ENCODE measurements at regions not wholly inside any gene's neighbourhood (a gene's known extent, or its start where the extent isn't known, plus 50 kb on each side); places are given as distances from the start of the nearest gene placed in this dataset.

DNA sequence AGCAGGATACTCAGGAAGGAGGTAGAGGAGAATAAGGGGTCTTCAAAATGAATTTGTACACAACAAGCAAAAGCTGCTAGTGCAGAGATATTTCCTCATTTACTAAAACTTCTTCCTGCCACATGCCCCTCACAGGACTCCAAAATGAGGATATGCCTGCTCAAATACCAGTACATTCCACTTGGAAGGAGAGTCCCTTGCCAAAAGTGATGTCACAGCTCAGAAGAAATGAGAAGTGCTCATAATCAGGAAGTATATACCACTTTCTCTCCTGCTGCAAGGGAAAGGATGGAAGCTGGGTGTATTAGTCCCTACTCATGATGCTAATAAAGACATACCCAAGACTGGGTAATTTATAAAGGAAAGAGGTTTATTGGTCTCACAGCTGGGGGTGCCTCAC, 87.7 kb upstream of the FSHR start:
- DNase-seq: no peak

DNA sequence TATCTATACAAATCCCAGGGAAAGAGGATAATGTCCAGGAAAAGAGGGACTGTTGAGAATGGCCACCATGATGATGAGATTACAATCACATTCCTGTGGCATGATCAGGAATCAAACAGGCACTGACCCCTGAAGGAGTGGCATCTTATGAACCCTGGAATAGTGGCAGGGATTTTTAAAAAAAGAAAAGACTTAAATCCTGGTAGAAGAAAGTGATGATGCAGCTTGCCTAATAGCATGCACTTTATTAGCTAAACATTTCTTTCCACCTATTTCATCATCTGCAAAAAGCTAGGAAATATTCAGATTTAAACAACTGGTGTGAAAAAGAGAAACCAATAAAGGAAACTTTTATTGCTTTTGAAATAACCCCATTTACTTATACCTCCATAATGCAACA, 87.2 kb upstream of the FSHR start:
- no peak for DNase-seq

DNA sequence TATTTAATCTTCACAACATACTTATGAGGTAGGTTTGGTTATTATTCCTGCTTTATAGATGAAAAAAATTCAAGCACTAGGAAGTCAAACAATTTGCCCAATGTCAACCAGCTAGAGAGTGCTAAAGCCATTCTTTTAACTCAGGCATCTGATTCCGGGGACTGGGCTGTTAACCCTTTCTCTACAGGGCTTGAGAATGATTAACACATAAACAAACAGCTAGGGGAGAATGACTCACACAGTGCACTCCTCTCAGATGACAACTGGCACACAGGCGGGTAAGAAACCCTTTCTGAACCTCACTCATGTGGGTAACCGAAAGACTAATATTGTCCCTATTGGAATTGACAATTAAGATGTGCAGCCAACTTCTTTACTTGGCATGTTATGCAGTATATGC, 86.3 kb upstream of the FSHR start:
- DNase-seq: no peak

DNA sequence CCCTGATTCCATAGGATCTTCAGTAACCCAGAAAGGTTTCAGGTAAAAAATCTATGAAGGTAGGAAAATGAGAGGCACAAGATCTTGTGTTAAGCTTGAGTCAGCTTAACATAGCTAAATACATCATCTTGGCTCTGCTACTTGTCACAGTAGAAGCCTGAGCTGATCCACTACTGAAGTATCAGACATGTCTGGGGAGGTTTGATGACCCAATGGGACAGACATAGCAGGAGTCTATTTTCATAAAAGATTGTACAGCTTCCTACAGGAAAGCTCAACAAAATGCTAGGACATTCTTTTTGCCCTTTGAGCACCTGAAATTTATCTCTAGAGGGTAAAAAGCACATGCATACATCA, 84.3 kb upstream of the FSHR start:
- no peak for DNase-seq

DNA sequence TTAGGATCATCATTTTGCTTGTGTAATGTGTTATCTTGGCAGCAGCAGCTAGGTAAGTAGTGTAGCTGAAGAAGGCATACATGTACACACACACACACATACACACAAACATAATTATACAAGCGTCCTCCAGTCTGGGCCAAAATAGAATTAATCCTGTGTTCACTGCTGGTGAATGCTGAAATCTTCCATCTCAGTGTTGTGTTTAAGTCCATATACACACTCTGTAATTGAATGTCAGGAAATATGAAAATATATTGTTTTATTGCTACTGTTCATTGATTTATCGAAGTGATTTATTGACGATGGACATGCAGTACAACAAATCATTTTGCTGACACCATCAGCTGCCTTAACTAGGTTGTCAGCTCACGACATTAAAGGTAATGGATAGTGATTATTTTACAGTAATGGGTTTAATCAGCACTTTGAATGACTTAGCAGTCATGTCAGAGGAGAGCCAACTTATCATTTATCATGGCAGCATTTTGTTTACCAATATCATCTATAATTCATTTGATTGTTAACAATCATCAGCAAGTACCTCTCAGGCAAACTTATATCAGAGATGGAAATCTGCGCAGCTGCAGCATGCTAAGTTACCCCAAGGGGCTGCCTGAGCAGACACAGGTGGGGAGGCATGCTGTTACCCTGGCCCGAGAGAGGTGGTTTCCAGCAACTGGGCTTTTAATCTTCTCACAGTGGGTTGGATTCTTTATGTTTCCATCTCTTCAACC, 83.7 kb upstream of the FSHR start:
- DNase-seq: no peak

DNA sequence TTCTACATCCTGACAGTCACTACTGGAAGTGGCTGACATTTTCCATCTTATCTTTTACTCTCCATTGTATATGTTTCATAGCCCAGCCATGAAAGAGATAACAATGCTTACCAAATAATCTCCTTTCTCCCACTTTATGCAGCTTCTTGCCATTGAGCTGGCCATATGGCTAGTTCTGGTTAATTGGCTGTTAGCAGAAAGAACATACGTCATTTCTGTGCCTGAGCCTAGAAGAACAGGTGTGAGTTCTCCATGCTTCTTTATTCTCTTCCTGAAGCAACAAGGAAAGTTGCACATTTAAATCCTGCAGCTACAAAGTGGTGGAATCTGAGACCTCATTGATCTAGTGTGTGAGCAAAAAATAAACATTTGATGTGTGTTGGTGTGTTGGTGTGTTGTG, 82.0 kb upstream of the FSHR start:
- DNase-seq: no peak

DNA sequence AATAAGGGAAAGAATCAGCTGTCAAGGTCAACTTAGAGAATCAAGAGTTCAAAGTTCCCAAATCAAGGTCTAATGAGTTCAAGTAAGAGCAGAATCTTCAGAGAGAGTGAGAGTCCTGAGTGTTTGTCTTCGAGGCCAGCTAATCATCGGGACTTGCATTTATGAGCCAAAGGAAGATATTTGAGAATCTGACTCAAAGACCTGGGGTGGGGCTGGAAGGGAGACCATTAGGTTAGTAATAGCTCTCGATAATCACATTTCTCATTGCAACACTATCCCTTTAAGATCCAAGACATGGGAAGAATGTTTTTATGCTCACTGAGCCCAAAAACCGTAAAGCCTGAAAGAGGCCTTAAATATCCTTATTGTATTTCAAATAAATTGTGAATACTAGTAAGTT, 72.0 kb upstream of the FSHR start:
- no peak for DNase-seq

DNA sequence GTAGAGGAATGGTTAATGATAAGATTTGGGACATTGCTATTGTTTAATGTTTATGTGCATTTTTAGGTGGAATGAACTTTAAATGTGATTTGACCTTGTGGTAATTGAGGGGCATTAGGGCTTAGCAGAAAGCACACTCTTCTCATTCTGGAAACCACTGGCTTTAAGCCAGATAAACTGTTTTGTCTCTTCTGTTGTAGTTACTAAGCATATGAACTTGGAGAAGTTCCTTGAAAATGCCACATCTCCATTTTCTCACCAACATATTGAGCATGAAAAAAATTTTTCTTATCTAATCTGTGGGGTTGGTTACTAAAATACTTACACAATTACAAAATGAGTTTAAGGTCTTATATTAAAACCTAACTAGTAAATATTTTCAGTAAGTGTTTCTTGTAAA, 70.8 kb upstream of the FSHR start:
- no peak for DNase-seq

DNA sequence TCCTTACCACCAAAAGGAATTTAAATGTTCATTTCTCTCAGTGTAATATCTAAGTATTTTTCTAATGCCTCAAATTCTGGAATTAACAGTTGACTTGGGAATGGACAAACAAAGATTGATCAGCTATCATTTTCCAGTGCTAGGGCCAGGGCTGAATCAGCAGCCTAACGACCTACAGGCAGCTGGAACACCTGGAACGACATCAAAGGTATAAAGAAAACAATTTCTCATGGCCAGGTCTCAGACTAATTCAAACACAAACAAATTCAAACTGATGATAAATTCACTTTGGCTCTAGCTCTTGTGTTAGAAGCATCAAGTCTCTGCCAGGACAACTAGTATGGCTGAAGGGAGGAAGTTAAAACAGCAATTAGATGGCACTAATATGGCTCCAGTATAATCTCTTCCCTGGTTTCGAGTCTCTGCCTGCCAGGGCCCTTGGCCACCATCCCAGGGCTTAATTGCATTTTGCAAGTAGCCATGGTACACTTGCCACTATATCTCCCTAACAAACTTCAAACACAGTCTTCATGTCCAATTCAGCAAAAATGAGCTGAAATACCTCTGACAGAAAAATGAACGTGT, 70.2 kb upstream of the FSHR start:
- DNase-seq: no peak

DNA sequence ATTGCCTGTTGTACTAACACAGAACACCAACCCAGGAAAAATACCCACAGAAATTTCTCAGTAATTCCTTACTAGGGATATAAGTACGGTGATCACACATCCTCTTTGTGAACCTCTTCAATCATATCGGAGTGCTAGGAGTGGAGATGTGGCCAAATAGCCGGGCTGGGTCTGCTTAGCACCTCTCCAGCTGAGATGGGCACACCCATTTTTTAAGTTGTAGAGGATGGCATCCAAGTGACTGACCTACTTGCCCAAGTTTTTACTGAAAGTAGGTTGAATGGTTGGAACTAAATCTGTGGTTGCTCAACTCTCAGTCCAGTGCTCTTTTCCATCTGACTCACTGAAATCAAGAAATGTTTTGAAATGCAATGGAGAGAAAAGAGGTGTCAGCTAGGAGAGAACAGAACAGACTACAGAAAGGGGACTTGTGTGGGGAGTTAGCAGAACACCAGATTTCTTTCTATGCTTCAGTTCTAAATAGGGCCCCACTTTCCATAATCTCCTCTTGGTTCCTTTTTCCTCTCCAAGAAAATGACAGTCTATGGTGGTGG, 68.7 kb upstream of the FSHR start:
- no peak for DNase-seq

DNA sequence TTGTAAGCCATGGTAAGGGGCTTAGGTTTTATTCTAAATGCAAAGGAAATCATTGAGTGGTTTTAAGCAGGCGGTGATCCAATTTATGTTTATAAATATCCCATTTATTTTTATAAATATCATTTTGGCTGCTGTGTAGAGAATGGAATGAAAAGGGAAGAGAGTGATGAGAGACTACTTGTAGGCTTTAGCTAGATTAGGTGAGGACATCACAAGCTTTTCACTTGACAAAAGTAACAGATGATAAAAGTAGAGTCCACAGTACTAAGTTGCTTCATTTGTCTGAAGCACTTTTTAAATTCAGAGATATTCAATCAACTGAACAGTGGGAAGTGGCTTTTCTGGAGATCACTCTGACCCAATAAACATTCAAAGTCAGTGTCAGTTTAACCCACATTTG, 65.4 kb upstream of the FSHR start:
- no peak for DNase-seq

DNA sequence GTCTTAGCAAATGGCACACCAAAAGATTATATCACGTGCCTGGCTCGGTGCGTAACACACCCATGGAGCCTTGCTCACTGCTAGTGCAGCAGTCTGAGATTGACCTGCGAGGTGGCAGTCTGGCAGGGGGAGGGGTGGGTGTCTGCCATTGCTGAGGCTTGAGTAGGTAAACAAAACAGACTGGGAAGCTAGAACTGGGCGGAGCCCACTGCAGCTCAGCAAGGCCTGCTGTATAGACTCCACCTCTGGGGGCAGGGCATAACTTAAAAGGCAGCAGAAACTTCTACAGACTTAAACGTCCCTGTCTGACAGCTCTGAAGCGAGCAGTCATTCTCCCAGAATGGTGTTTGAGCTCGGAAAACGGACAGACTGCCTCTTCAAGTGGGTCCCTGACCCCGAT, 55.9 kb upstream of the FSHR start:
- no peak for DNase-seq

DNA sequence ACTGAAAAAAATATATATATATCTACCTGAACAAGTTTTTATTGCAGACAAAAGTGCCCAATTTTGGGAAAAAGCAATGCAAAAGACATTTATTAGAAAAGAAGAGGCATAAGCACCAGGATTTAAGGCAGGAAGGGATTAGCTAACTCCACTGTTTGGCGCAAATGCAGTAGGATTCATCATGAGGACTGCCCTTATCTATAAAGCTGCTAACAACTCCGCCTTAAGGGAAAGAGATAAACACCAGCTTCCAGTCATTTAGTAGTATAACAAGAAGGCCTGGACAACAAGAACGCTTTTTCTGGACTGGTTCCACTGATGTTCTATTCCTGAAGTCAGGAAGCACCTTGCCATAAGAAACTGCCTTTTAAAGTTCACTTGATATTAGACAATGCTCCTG, 52.9 kb upstream of the FSHR start:
- DNase-seq: no peak

All from DMS 273 treated with DMSO at 0.1 percent for 48 hours (cell line).